H54 (cell line): ENCODE measurements at regions not wholly inside any gene's neighbourhood (a gene's known extent, or its start where the extent isn't known, plus 50 kb on each side); places are given as distances from the start of the nearest gene placed in this dataset.
"Not testable (repeated sequence)": the region's sequence is repeated elsewhere in the genome, so short reads cannot be mapped to it uniquely, and the experiment has no call there.

ENCODE experiments used
- DNase-seq: peaks from one replicate; pipeline ENCODE4 v3.0.0; 2011; ENCODE audit warnings: low spot score, mixed read lengths; ENCODE audit not compliant: insufficient read length
- FAIRE-seq: peaks from 3 replicates; lab custom pipeline; 2011; peaks lifted over from hg19 to GRCh38; lab: Jason Lieb, UNC
- POLR2A ChIP-seq: IDR thresholded peaks from 2 replicates; pipeline ENCODE4 v1.6.1; 2011; ENCODE audit warnings: low read depth, mild to moderate bottlenecking, low read length

GRCh38 chr18:68426731-68427315 is 288.1 kb downstream of the TMX3 start:
- FAIRE-seq (no peak), DNase-seq (no peak)
- TF ChIP-seq POLR2A, result no peak

- DNase-seq (no peak), FAIRE-seq (no peak)
- TF ChIP-seq POLR2A, result no peak
Observed at GRCh38 chr18:68418881-68419280, 296.0 kb downstream of the TMX3 start.

- no peak for DNase-seq
- FAIRE-seq, result no peak
- TF ChIP-seq POLR2A, result no peak
Observed at GRCh38 chr18:68418226-68418868, 296.6 kb downstream of the TMX3 start.

- FAIRE-seq (no peak), DNase-seq (no peak)
- TF ChIP-seq POLR2A, result no peak
Observed at GRCh38 chr18:68417826-68418225, 297.1 kb downstream of the TMX3 start.

- FAIRE-seq (no peak), DNase-seq (no peak)
- no peak for TF ChIP-seq POLR2A
Observed at GRCh38 chr18:68417166-68417799, 297.6 kb downstream of the TMX3 start.

- FAIRE-seq (no peak), DNase-seq (no peak)
- no peak for TF ChIP-seq POLR2A
Observed at GRCh38 chr18:68414407-68414806, 300.5 kb downstream of the TMX3 start.

- FAIRE-seq, result no peak
- no peak for DNase-seq
- no peak for TF ChIP-seq POLR2A
Observed at GRCh38 chr18:68409576-68409975, 305.3 kb downstream of the TMX3 start.

GRCh38 chr18:68406761-68407160 is 308.1 kb downstream of the TMX3 start:
- DNase-seq (no peak), FAIRE-seq (no peak)
- no peak for TF ChIP-seq POLR2A

GRCh38 chr18:68402784-68403183 is 312.1 kb downstream of the TMX3 start:
- no peak for FAIRE-seq
- DNase-seq, result no peak
- no peak for TF ChIP-seq POLR2A

GRCh38 chr18:68400889-68401288 is 314.0 kb downstream of the TMX3 start:
- no peak for FAIRE-seq
- TF ChIP-seq POLR2A, result no peak
- DNase-seq, result no peak

- TF ChIP-seq POLR2A, result no peak
- FAIRE-seq (no peak), DNase-seq (no peak)
Observed at GRCh38 chr18:68399721-68400120, 315.2 kb downstream of the TMX3 start.

- no peak for DNase-seq
Observed at GRCh38 chr18:68397241-68398035, 317.5 kb downstream of the TMX3 start.

GRCh38 chr18:68394705-68395104 is 320.2 kb downstream of the TMX3 start:
- TF ChIP-seq POLR2A, result no peak
- peak; percentile 4 for DNase-seq
- peak; percentile 53 for FAIRE-seq

More at GRCh38 chr18:68397241-68398035, 317.5 kb downstream of the TMX3 start:
- FAIRE-seq, result peak; percentile 43
- no peak for TF ChIP-seq POLR2A

GRCh38 chr18:68391801-68392200 is 323.1 kb downstream of the TMX3 start:
- no peak for TF ChIP-seq POLR2A
- FAIRE-seq (no peak), DNase-seq (no peak)

GRCh38 chr18:68387246-68387645 is 327.7 kb downstream of the TMX3 start:
- DNase-seq, result no peak
- no peak for FAIRE-seq

GRCh38 chr18:68383979-68384378 is 330.9 kb downstream of the TMX3 start:
- not testable (repeated sequence) for DNase-seq, FAIRE-seq

More at GRCh38 chr18:68387246-68387645, 327.7 kb downstream of the TMX3 start:
- TF ChIP-seq POLR2A, result no peak
